Neural progenitor cell (in vitro differentiated cells): ENCODE measurements at regions not wholly inside any gene's neighbourhood (a gene's known extent, or its start where the extent isn't known, plus 50 kb on each side); places are given as distances from the start of the nearest gene placed in this dataset.

Experiments
- DNase-seq: peaks from one replicate; pipeline ENCODE4 v3.0.0-alpha.2; 2016; ENCODE audit warnings: low spot score
- H2AFZ ChIP-seq: fragments of 200-600 bp; sonication (generic); replicated peaks from 2 replicates; pipeline ENCODE4 v1.6.1; 2016; ENCODE audit warnings: antibody characterized with exemption
- H3F3A ChIP-seq: fragments of 200-600 bp; sonication (generic); 2 replicates; pipeline ENCODE4 v1.6.1; 2016; ENCODE audit warnings: antibody characterized with exemption, low read depth
- H3K27ac ChIP-seq: fragments of 200-600 bp; sonication (generic); 2 replicates; pipeline ENCODE4 v1.5.1; 2016; ENCODE audit warnings: mild to moderate bottlenecking
- H3K27me3 ChIP-seq: fragments of 200-600 bp; sonication (generic); 2 replicates; pipeline ENCODE4 v1.6.1; 2016; ENCODE audit warnings: mild to moderate bottlenecking, moderate library complexity
- H3K36me3 ChIP-seq: fragments of 200-600 bp; sonication (generic); 2 replicates; pipeline ENCODE4 v1.5.1; 2016
- H3K4me1 ChIP-seq: fragments of 200-600 bp; sonication (generic); 2 replicates; pipeline ENCODE4 v1.6.1; 2016; ENCODE audit warnings: mixed run types
- H3K4me2 ChIP-seq: fragments of 200-600 bp; sonication (generic); 2 replicates; pipeline ENCODE4 v1.6.1; 2016
- H3K4me3 ChIP-seq: fragments of 200-600 bp; sonication (generic); 2 replicates; pipeline ENCODE4 v1.5.1; 2016
- H3K79me2 ChIP-seq: fragments of 200-600 bp; sonication (generic); 2 replicates; pipeline ENCODE4 v1.6.1; 2016; ENCODE audit warnings: low read depth
- H3K9ac ChIP-seq: fragments of 200-600 bp; sonication (generic); 2 replicates; pipeline ENCODE4 v1.6.1; 2016
- H3K9me3 ChIP-seq: fragments of 200-600 bp; sonication (generic); 2 replicates; pipeline ENCODE4 v1.5.1; 2016; ENCODE audit warnings: low read depth
- H4K20me1 ChIP-seq: fragments of 200-600 bp; sonication (generic); 2 replicates; pipeline ENCODE4 v1.6.1; 2016; ENCODE audit warnings: low read depth
- H3K27ac Mint-ChIP-seq: 3 replicates; pipeline ENCODE4 v1.8.0; 2021; ENCODE audit warnings: mixed read lengths
- H3K27me3 Mint-ChIP-seq: 2 replicates; pipeline ENCODE4 v1.8.0; 2022; ENCODE audit warnings: low read depth, mild to moderate bottlenecking, inconsistent platforms, moderate library complexity, mixed read lengths; ENCODE audit not compliant: insufficient read depth
- H3K36me3 Mint-ChIP-seq: 3 replicates; pipeline ENCODE4 v1.8.0; 2021; ENCODE audit warnings: mixed read lengths
- H3K4me1 Mint-ChIP-seq: 3 replicates; pipeline ENCODE4 v1.8.0; 2021; ENCODE audit warnings: mixed read lengths
- H3K4me3 Mint-ChIP-seq: 3 replicates; pipeline ENCODE4 v1.8.0; 2021; ENCODE audit warnings: mild to moderate bottlenecking, moderate library complexity, mixed read lengths
- H3K9me3 Mint-ChIP-seq: 3 replicates; pipeline ENCODE4 v1.8.0; 2020; ENCODE audit warnings: mixed read lengths
- EZH2 ChIP-seq: fragments of 200-600 bp; sonication (generic); IDR thresholded peaks from 2 replicates; pipeline ENCODE4 v1.6.1; 2017; ENCODE audit warnings: antibody characterized with exemption, mild to moderate bottlenecking, moderate library complexity
- EZH2phosphoT487 ChIP-seq: fragments of 200-600 bp; sonication (generic); IDR thresholded peaks from 2 replicates; pipeline ENCODE4 v1.6.1; 2017; ENCODE audit warnings: antibody characterized with exemption
- TF ChIP-seq, protein P1 (sequence below): fragments of 200-600 bp; sonication (generic); IDR thresholded peaks from 2 replicates; pipeline ENCODE4 v1.5.1; 2017; ENCODE audit warnings: antibody characterized with exemption, mild to moderate bottlenecking

- H3K27me3 ChIP-seq: no peaks in the 10 kb centered on the region
- Mint-ChIP-seq H3K27me3 (no peaks in the 10 kb centered on the region), H3K27ac (no peak overlapping the region)
These were observed 235.0 kb upstream of the HNMT start for GRCh38 chr2:137729305-137729704.

DNA sequence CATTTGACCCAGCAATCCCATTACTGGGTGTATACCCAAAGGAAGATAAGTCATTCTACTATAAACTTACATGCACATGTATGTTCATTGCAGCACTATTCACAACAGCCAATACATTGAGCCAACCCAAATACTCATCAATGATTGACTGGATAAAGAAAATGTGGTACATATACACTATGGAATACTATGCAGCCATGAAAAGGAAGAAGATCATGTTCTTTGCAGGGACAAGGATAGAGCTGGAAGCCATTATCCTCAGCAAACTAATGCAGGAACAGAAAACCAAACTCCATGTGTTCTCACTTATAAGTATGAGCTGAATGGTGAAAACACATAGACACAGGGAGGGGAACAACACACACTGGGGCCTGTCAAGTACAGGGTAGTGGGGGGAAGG, 226.7 kb upstream of the HNMT start:
- no peaks in the 10 kb centered on the region for H3F3A ChIP-seq
- H4K20me1 ChIP-seq: no peaks in the 10 kb centered on the region
- TF ChIP-seq EZH2phosphoT487 (no peak), EZH2 (no peak)
- TF ChIP-seq, protein P1, sequence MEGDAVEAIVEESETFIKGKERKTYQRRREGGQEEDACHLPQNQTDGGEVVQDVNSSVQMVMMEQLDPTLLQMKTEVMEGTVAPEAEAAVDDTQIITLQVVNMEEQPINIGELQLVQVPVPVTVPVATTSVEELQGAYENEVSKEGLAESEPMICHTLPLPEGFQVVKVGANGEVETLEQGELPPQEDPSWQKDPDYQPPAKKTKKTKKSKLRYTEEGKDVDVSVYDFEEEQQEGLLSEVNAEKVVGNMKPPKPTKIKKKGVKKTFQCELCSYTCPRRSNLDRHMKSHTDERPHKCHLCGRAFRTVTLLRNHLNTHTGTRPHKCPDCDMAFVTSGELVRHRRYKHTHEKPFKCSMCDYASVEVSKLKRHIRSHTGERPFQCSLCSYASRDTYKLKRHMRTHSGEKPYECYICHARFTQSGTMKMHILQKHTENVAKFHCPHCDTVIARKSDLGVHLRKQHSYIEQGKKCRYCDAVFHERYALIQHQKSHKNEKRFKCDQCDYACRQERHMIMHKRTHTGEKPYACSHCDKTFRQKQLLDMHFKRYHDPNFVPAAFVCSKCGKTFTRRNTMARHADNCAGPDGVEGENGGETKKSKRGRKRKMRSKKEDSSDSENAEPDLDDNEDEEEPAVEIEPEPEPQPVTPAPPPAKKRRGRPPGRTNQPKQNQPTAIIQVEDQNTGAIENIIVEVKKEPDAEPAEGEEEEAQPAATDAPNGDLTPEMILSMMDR: no peak
- H3K27ac ChIP-seq: no peak overlapping the region
- H3K4me1 ChIP-seq: peaks cover 5% of the 10 kb centered on the region
- no peaks in the 10 kb centered on the region for H3K27me3 ChIP-seq
- H3K4me1 Mint-ChIP-seq: peaks cover 10% of the 10 kb centered on the region
- no peaks in the 10 kb centered on the region for H3K9me3 Mint-ChIP-seq
- H3K9me3 ChIP-seq: no peaks in the 10 kb centered on the region
- H3K9ac ChIP-seq: no peak overlapping the region
- no peaks in the 10 kb centered on the region for H3K36me3 Mint-ChIP-seq
- H3K4me3 Mint-ChIP-seq: no peak overlapping the region
- no peak overlapping the region for H2AFZ ChIP-seq
- no peaks in the 10 kb centered on the region for H3K27me3 Mint-ChIP-seq
- no peak for DNase-seq
- no peaks in the 10 kb centered on the region for H3K79me2 ChIP-seq
- H3K36me3 ChIP-seq: no peaks in the 10 kb centered on the region
- H3K27ac Mint-ChIP-seq: no peak overlapping the region
- H3K4me2 ChIP-seq: no peak overlapping the region
- no peak overlapping the region for H3K4me3 ChIP-seq

More at GRCh38 chr2:137729305-137729704, 235.0 kb upstream of the HNMT start:
- H3F3A ChIP-seq: no peaks in the 10 kb centered on the region
- H3K9ac ChIP-seq: no peak overlapping the region
- TF ChIP-seq, protein P1: no peak
- TF ChIP-seq EZH2 (no peak), EZH2phosphoT487 (no peak)
- no peak overlapping the region for H3K27ac ChIP-seq
- Mint-ChIP-seq H3K4me3 (no peak overlapping the region), H3K36me3 (peaks cover 2% of the 10 kb centered on the region), H3K4me1 (peaks cover 23% of the 10 kb centered on the region), H3K9me3 (peaks cover 9% of the 10 kb centered on the region)
- H3K4me2 ChIP-seq: no peak overlapping the region
- DNase-seq: no peak
- H4K20me1 ChIP-seq: no peaks in the 10 kb centered on the region
- peaks cover 18% of the 10 kb centered on the region for H3K4me1 ChIP-seq
- H3K79me2 ChIP-seq: no peaks in the 10 kb centered on the region
- H2AFZ ChIP-seq: no peak overlapping the region
- H3K4me3 ChIP-seq: no peak overlapping the region
- H3K9me3 ChIP-seq: no peaks in the 10 kb centered on the region
- H3K36me3 ChIP-seq: no peaks in the 10 kb centered on the region

GRCh38 chr2:137741784-137742362, 222.4 kb upstream of the HNMT start:
- H3K27me3 Mint-ChIP-seq: no peaks in the 10 kb centered on the region
- no peaks in the 10 kb centered on the region for H3K9me3 ChIP-seq
- H3K4me3 Mint-ChIP-seq: no peak overlapping the region
- H3K4me2 ChIP-seq: no peak overlapping the region
- no peak overlapping the region for H3K4me3 ChIP-seq
- no peak overlapping the region for H3K9ac ChIP-seq
- H3K36me3 ChIP-seq: no peaks in the 10 kb centered on the region
- H3K79me2 ChIP-seq: no peaks in the 10 kb centered on the region
- no peak for DNase-seq
- H3K9me3 Mint-ChIP-seq: no peaks in the 10 kb centered on the region
- no peaks in the 10 kb centered on the region for H3K27me3 ChIP-seq
- no peak overlapping the region for H2AFZ ChIP-seq
- H3K27ac Mint-ChIP-seq: no peak overlapping the region
- H3F3A ChIP-seq: no peaks in the 10 kb centered on the region
- peaks cover 5% of the 10 kb centered on the region for H3K4me1 ChIP-seq
- H3K27ac ChIP-seq: no peak overlapping the region
- TF ChIP-seq EZH2phosphoT487 (no peak), EZH2 (no peak)
- TF ChIP-seq, protein P1: no peak
- peaks cover 17% of the 10 kb centered on the region for H3K4me1 Mint-ChIP-seq
- no peaks in the 10 kb centered on the region for H3K36me3 Mint-ChIP-seq
- H4K20me1 ChIP-seq: no peaks in the 10 kb centered on the region
